GM23338 (cell line): ENCODE measurements at regions not wholly inside any gene's neighbourhood (a gene's known extent, or its start where the extent isn't known, plus 50 kb on each side); places are given as distances from the start of the nearest gene placed in this dataset.

ENCODE experiments used
- ATAC-seq: fragments of 200-7000 bp; cut with Tn5 transposase; 3 replicates; pipeline ENCODE4 v1.9.1; 2020
- DNase-seq: peaks from one replicate; pipeline ENCODE4 v3.0.0-alpha.2; 2015; ENCODE audit warnings: low spot score
- H2AFZ ChIP-seq: fragments of 200-600 bp; sonication (generic); 2 replicates; pipeline ENCODE4 v1.8.0; 2016; ENCODE audit warnings: antibody characterized with exemption, mild to moderate bottlenecking, moderate library complexity
- H3F3A ChIP-seq: fragments of 200-600 bp; sonication (generic); replicated peaks from 2 replicates; pipeline ENCODE4 v1.8.0; 2017; ENCODE audit warnings: antibody characterized with exemption, mixed run types, low read depth
- H3K27ac ChIP-seq: fragments of 200-600 bp; sonication (generic); 2 replicates; pipeline ENCODE4 v1.6.1; 2016; ENCODE audit warnings: low read depth
- H3K27me3 ChIP-seq: fragments of 200-600 bp; sonication (generic); 2 replicates; pipeline ENCODE4 v1.8.0; 2016; ENCODE audit warnings: mild to moderate bottlenecking, mixed run types, moderate library complexity; ENCODE audit not compliant: insufficient read depth
- H3K36me3 ChIP-seq: fragments of 200-600 bp; sonication (generic); 2 replicates; pipeline ENCODE4 v1.8.0; 2016; ENCODE audit warnings: mild to moderate bottlenecking; ENCODE audit not compliant: insufficient read depth
- H3K4me1 ChIP-seq: fragments of 200-600 bp; sonication (generic); 2 replicates; pipeline ENCODE4 v1.8.0; 2016; ENCODE audit warnings: mild to moderate bottlenecking, moderate library complexity; ENCODE audit not compliant: insufficient read depth
- H3K4me2 ChIP-seq: fragments of 200-600 bp; sonication (generic); 2 replicates; pipeline ENCODE4 v1.7.1; 2017; ENCODE audit warnings: mixed run types
- H3K4me3 ChIP-seq: fragments of 200-600 bp; sonication (generic); 2 replicates; pipeline ENCODE4 v1.6.1; 2016; ENCODE audit warnings: mixed run types
- H3K79me2 ChIP-seq: fragments of 200-600 bp; sonication (generic); replicated peaks from 2 replicates; pipeline ENCODE4 v1.8.0; 2017; ENCODE audit warnings: mild to moderate bottlenecking; ENCODE audit not compliant: insufficient read depth
- H3K9me2 ChIP-seq: fragments of 200-600 bp; sonication (generic); 2 replicates; pipeline ENCODE4 v1.8.0; 2017; ENCODE audit not compliant: insufficient read depth
- H4K20me1 ChIP-seq: fragments of 200-600 bp; sonication (generic); replicated peaks from 2 replicates; pipeline ENCODE4 v1.8.0; 2017; ENCODE audit warnings: mild to moderate bottlenecking; ENCODE audit not compliant: insufficient read depth
- H3K27ac Mint-ChIP-seq: 2 replicates; pipeline ENCODE4 v1.8.0; 2020; ENCODE audit warnings: inconsistent platforms, mild to moderate bottlenecking, moderate library complexity, mixed read lengths
- H3K27me3 Mint-ChIP-seq: 3 replicates; pipeline ENCODE4 v1.8.0; 2022; ENCODE audit warnings: low read depth, mild to moderate bottlenecking, moderate library complexity, mixed read lengths, inconsistent platforms; ENCODE audit not compliant: insufficient read depth, poor library complexity
- H3K36me3 Mint-ChIP-seq: 3 replicates; pipeline ENCODE4 v1.8.0; 2021; ENCODE audit warnings: low read depth, mild to moderate bottlenecking, inconsistent platforms, moderate library complexity, mixed read lengths
- H3K4me1 Mint-ChIP-seq: 3 replicates; pipeline ENCODE4 v1.8.0; 2020; ENCODE audit warnings: mild to moderate bottlenecking, inconsistent platforms, mixed read lengths
- H3K4me3 Mint-ChIP-seq: 3 replicates; pipeline ENCODE4 v1.8.0; 2021; ENCODE audit warnings: moderate library complexity, mild to moderate bottlenecking, inconsistent platforms, mixed read lengths
- H3K9me3 Mint-ChIP-seq: 3 replicates; pipeline ENCODE4 v1.8.0; 2020; ENCODE audit warnings: moderate library complexity, mild to moderate bottlenecking, inconsistent platforms, mixed read lengths
- CTCF ChIP-seq, 2 experiments: fragments of 200-600 bp in 1 of 2; sonication (generic) in 1 of 2; conservative IDR thresholded peaks; 2 replicates each; pipeline versions ENCODE4 v1.5.1 to v1.6.1; 2016 to 2017; ENCODE audit warnings: antibody characterized with exemption in 2 of 2, low read depth in 2 of 2, mild to moderate bottlenecking in 2 of 2, moderate library complexity in 1 of 2
- EZH2 ChIP-seq: fragments of 200-600 bp; sonication (generic); IDR thresholded peaks from one replicate; pipeline ENCODE4 v1.8.0; 2017; ENCODE audit warnings: antibody characterized with exemption, mild to moderate bottlenecking, low read depth; ENCODE audit not compliant: unreplicated experiment
- JUNB ChIP-seq: IDR thresholded peaks from one replicate; pipeline ENCODE4 v1.6.1; 2016; ENCODE audit warnings: antibody characterized with exemption; ENCODE audit not compliant: unreplicated experiment
- NANOG ChIP-seq: IDR thresholded peaks from 2 replicates; pipeline ENCODE4 v1.6.1; 2016; ENCODE audit warnings: antibody characterized with exemption, borderline replicate concordance
- STAT1 ChIP-seq: IDR thresholded peaks from one replicate; pipeline ENCODE4 v1.6.1; 2016; ENCODE audit warnings: antibody characterized with exemption; ENCODE audit not compliant: unreplicated experiment
- ZNF114 ChIP-seq: fragments of 250-450 bp; sonication (Bioruptor Pico); IDR thresholded peaks from 2 replicates; pipeline ENCODE4 v1.5.0; 2020; ENCODE audit warnings: mild to moderate bottlenecking, moderate library complexity
- ZNF331 ChIP-seq: fragments of 250-450 bp; sonication (Bioruptor Pico); IDR thresholded peaks from 2 replicates; pipeline ENCODE4 v1.5.0; 2020; ENCODE audit warnings: low read depth, mild to moderate bottlenecking, moderate library complexity
- ZNF462 ChIP-seq: fragments of 250-450 bp; sonication (Bioruptor Pico); IDR thresholded peaks from 2 replicates; pipeline ENCODE4 v1.5.0; 2020; ENCODE audit warnings: mild to moderate bottlenecking, moderate library complexity

- TF ChIP-seq ZNF462 (CRISPR knock-in tag) = no peak
- no peak for TF ChIP-seq ZNF331 (CRISPR knock-in tag)
- no peak for TF ChIP-seq CTCF (conservative IDR thresholded peaks at IDR 0.05; ENCODE audit: low read depth in 2 of 2)
- TF ChIP-seq EZH2 = no peak
- TF ChIP-seq JUNB = no peak
- no peak for TF ChIP-seq ZNF114
Measured at GRCh38 chr2:121880283-121880682, 124.8 kb downstream of the TSN start (continued).

GRCh38 chr2:121881038-121881437 is 125.6 kb downstream of the TSN start:
- no peaks in the 10 kb centered on the region for H3K27me3 ChIP-seq
- H3K79me2 ChIP-seq = no peaks in the 10 kb centered on the region
- peaks cover 9% of the 10 kb centered on the region for H3K4me1 Mint-ChIP-seq
- no peak overlapping the region for H2AFZ ChIP-seq
- H3K36me3 Mint-ChIP-seq = no peaks in the 10 kb centered on the region; the same call in 2 of the 3 replicates
- H3K4me1 ChIP-seq = peaks cover 12% of the 10 kb centered on the region
- H3F3A ChIP-seq = no peaks in the 10 kb centered on the region
- ATAC-seq (no peak), DNase-seq (no peak)
- no peak overlapping the region for H3K4me3 ChIP-seq
- H3K4me2 ChIP-seq = no peak overlapping the region
- H3K27ac ChIP-seq = no peak overlapping the region
- H4K20me1 ChIP-seq = no peaks in the 10 kb centered on the region
- no peaks in the 10 kb centered on the region for H3K36me3 ChIP-seq
- H3K27ac Mint-ChIP-seq = no peak overlapping the region
- peaks cover 7% of the 10 kb centered on the region for H3K9me3 Mint-ChIP-seq
- no peak overlapping the region for H3K4me3 Mint-ChIP-seq
- H3K9me2 ChIP-seq = no peaks in the 10 kb centered on the region
- H3K27me3 Mint-ChIP-seq = peaks cover 7% of the 10 kb centered on the region
- TF ChIP-seq ZNF114 (no peak), NANOG (no peak), ZNF462 (CRISPR knock-in tag) (no peak), STAT1 (no peak)
